Sigmoid colon (tissue), 6 donors: ENCODE measurements at regions not wholly inside any gene's neighbourhood (a gene's known extent, or its start where the extent isn't known, plus 50 kb on each side); places are given as distances from the start of the nearest gene placed in this dataset.
"Not testable (repeated sequence)": the region's sequence is repeated elsewhere in the genome, so short reads cannot be mapped to it uniquely, and the experiment has no call there.

Source experiments
- DNase-seq: peaks from one replicate; pipeline ENCODE4 v3.0.0-alpha.2; 2019
- H3K27ac ChIP-seq, 4 donors: fragments of 200-600 bp; sonication (generic); one replicate each; pipeline ENCODE4 v1.5.1; 2016 to 2019; ENCODE audit warnings: mild to moderate bottlenecking in 1 of 4
- H3K27me3 ChIP-seq, 3 donors: fragments of 200-600 bp; sonication (generic); one replicate each; pipeline ENCODE4 v1.5.1; 2019; ENCODE audit warnings: mild to moderate bottlenecking in 1 of 3
- H3K36me3 ChIP-seq, 4 donors: fragments of 200-600 bp; sonication (generic); one replicate each; pipeline ENCODE4 v1.5.1; 2016 to 2019
- H3K4me1 ChIP-seq, 4 donors: fragments of 200-600 bp; sonication (generic); one replicate each; pipeline ENCODE4 v1.5.1; 2017 to 2019
- H3K4me3 ChIP-seq, 4 donors: fragments of 200-600 bp; sonication (generic); one replicate each; pipeline ENCODE4 v1.5.1; 2017 to 2019; ENCODE audit warnings: mild to moderate bottlenecking in 2 of 4, moderate library complexity in 1 of 4
- H3K9me3 ChIP-seq, 4 donors: fragments of 200-600 bp in 3 of 4; sonication (generic) in 3 of 4; one replicate each; pipeline versions ENCODE4 v1.5.1 to v1.6.1; 2013 to 2019
- CTCF ChIP-seq, 4 experiments: fragments of 450-650 bp in 3 of 4; fragments of 200-600 bp in 1 of 4; IDR thresholded peaks; one replicate each; pipeline ENCODE4 v1.5.1; 2016 to 2019; ENCODE audit warnings: antibody characterized with exemption in 4 of 4, mild to moderate bottlenecking in 3 of 4, moderate library complexity in 2 of 4
- EP300 ChIP-seq, 4 donors: sonication (generic); formaldehyde crosslinking; IDR thresholded peaks; one replicate each; pipeline ENCODE4 v1.6.1; 2017; ENCODE audit warnings: antibody characterized with exemption in 4 of 4
- POLR2A ChIP-seq, 2 donors: fragments of 450-650 bp; IDR thresholded peaks; one replicate each; pipeline ENCODE4 v1.6.1; 2016; ENCODE audit warnings: antibody characterized with exemption in 2 of 2, mild to moderate bottlenecking in 2 of 2, moderate library complexity in 2 of 2
- POLR2AphosphoS5 ChIP-seq, 4 donors: sonication (generic); formaldehyde crosslinking; IDR thresholded peaks; one replicate each; pipeline ENCODE4 v1.6.1; 2017; ENCODE audit warnings: antibody characterized with exemption in 4 of 4
- WGBS, 2 donors: extraction: QIAGEN DNeasy Blood & Tissue Kit; methylation state at CpG; one replicate each; pipeline ENCODE4 v1.1.7; 2013; 5-methylcytosine and 5-hydroxymethylcytosine counted together
- intact Hi-C: fragments of 100-400 bp; cut with DNase I; formaldehyde crosslinking; loops from one replicate; pipeline ENCODE4 v1.15.1; 2023
- donor health status: healthy with polysubstance abuse.
- donor health status: healthy.

- H3K4me3 ChIP-seq, result no peak overlapping the region
- no peak for TF ChIP-seq CTCF (IDR thresholded peaks at IDR 0.05)
- DNase-seq, result no peak
- intact Hi-C loops, result no loop called here
- no peaks in the 10 kb centered on the region for H3K36me3 ChIP-seq
- peaks cover 0 to 21% (median 8%) of the 10 kb centered on the region in 4 donors for H3K4me1 ChIP-seq
- H3K27ac ChIP-seq, result peak overlapping the region in 1 of 4 donors; percentile 57
- no peaks in the 10 kb centered on the region for H3K9me3 ChIP-seq
- H3K27me3 ChIP-seq, result no peaks in the 10 kb centered on the region
Measured at GRCh38 chr5:99437986-99438385, 509.2 kb upstream of the CHD1 start.

GRCh38 chr5:99423396-99423795, 494.6 kb upstream of the CHD1 start:
- H3K27me3 ChIP-seq, DNase-seq, H3K4me3 ChIP-seq, H3K4me1 ChIP-seq, intact Hi-C loops, H3K27ac ChIP-seq, H3K36me3 ChIP-seq, H3K9me3 ChIP-seq: not testable (repeated sequence)
- WGBS, 2 donors, result no CpG with 5 or more reads among the region's 3 CpGs

GRCh38 chr5:99418640-99419039, 489.8 kb upstream of the CHD1 start:
- DNase-seq, H3K27ac ChIP-seq, intact Hi-C loops, H3K4me3 ChIP-seq, H3K4me1 ChIP-seq, H3K9me3 ChIP-seq, H3K27me3 ChIP-seq, H3K36me3 ChIP-seq: not testable (repeated sequence)
- WGBS, 2 donors, result 26 to 48% methylated on average over 1 of the region's 1 CpG

GRCh38 chr5:99410386-99410785, 481.6 kb upstream of the CHD1 start:
- H3K27ac ChIP-seq, H3K9me3 ChIP-seq, intact Hi-C loops, H3K4me1 ChIP-seq, H3K36me3 ChIP-seq, H3K4me3 ChIP-seq, H3K27me3 ChIP-seq, DNase-seq: not testable (repeated sequence)
- 94 to 97% methylated on average over 23 of the region's 30 CpGs for whole genome bisulfite sequencing, 2 donors

GRCh38 chr5:99404764-99405302, 476.0 kb upstream of the CHD1 start:
- H3K4me1 ChIP-seq, H3K4me3 ChIP-seq, DNase-seq, H3K27ac ChIP-seq, H3K36me3 ChIP-seq, H3K9me3 ChIP-seq, H3K27me3 ChIP-seq, intact Hi-C loops: not testable (repeated sequence)
- WGBS, 2 donors, result 88 to 93% methylated on average over 3 of the region's 3 CpGs

- H3K4me1 ChIP-seq, result not testable (repeated sequence)
Measured at GRCh38 chr5:99400571-99400970, 471.8 kb upstream of the CHD1 start.

GRCh38 chr5:99398976-99399375, 470.2 kb upstream of the CHD1 start:
- H3K27me3 ChIP-seq, result no peaks in the 10 kb centered on the region
- H3K4me1 ChIP-seq, result no peaks in the 10 kb centered on the region
- H3K36me3 ChIP-seq, result no peaks in the 10 kb centered on the region
- peaks cover 0 to 5% (median 0%) of the 10 kb centered on the region in 4 donors for H3K9me3 ChIP-seq
- intact Hi-C loops, result no loop called here
- no peak overlapping the region for H3K27ac ChIP-seq
- no peak overlapping the region for H3K4me3 ChIP-seq
- no peak for TF ChIP-seq POLR2A (IDR thresholded peaks at IDR 0.05)
- no peak for TF ChIP-seq CTCF (IDR thresholded peaks at IDR 0.05)
- no peak for TF ChIP-seq EP300 (IDR thresholded peaks at IDR 0.05)
- TF ChIP-seq POLR2AphosphoS5 (IDR thresholded peaks at IDR 0.05), result no peak
- no peak for DNase-seq

More at GRCh38 chr5:99400571-99400970, 471.8 kb upstream of the CHD1 start:
- WGBS, 2 donors, result 86 to 92% methylated on average over 1 of the region's 1 CpG
- H3K27me3 ChIP-seq, H3K4me3 ChIP-seq, H3K9me3 ChIP-seq, DNase-seq, intact Hi-C loops, H3K36me3 ChIP-seq, H3K27ac ChIP-seq: not testable (repeated sequence)
